HUES6 (cell line): ENCODE measurements at regions not wholly inside any gene's neighbourhood (a gene's known extent, or its start where the extent isn't known, plus 50 kb on each side); places are given as distances from the start of the nearest gene placed in this dataset.

Experiments
- H3K27ac ChIP-seq: 2 replicates; pipeline ENCODE4 v1.7.0; 2013; ENCODE audit warnings: low read depth, mild to moderate bottlenecking, low read length, inconsistent platforms
- H3K27me3 ChIP-seq: 2 replicates; pipeline ENCODE4 v1.6.1; 2013; ENCODE audit warnings: low read length; ENCODE audit not compliant: control insufficient read depth, insufficient read depth
- H3K36me3 ChIP-seq: 2 replicates; pipeline ENCODE4 v1.6.1; 2013; ENCODE audit warnings: low read length; ENCODE audit not compliant: control insufficient read depth, insufficient read depth
- H3K4me1 ChIP-seq: 2 replicates; pipeline ENCODE4 v1.6.1; 2013; ENCODE audit warnings: low read length; ENCODE audit not compliant: control insufficient read depth, insufficient read depth
- H3K4me3 ChIP-seq: 2 replicates; pipeline ENCODE4 v1.5.1; 2013; ENCODE audit warnings: low read depth, low read length
- H3K9ac ChIP-seq: one replicate; pipeline ENCODE4 v1.6.1; 2013; ENCODE audit warnings: mild to moderate bottlenecking, low read length
- H3K9me3 ChIP-seq: 2 replicates; pipeline ENCODE4 v1.6.1; 2013; ENCODE audit warnings: low read depth, low read length; ENCODE audit not compliant: control insufficient read depth, insufficient read depth

DNA sequence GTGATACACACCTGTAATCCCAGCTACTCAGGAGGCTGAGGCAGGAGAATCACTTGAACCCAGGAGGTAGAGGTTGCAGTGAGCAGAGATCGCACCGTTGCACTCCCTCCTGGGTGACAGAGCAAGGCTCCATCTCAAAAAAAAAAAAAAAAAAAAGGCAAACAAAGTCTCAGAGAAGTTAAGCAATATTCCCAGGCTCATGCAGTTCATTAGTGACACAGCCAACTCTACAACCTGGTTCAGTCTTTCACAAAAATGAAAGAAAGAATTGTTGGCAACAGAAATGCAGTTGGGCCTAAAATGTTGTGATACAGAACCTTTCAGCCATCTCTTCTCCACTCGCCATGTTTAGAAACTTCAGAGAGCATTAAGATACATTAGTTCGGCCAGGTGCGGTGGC lies 242.1 kb downstream of the LTN1 start:
- Histone ChIP-seq H3K4me1 (peaks cover 1% of the 10 kb centered on the region; the same call in 1 of the 2 replicates), H3K36me3 (no peaks in the 10 kb centered on the region), H3K27ac (no peak overlapping the region), H3K4me3 (no peak overlapping the region), H3K27me3 (no peaks in the 10 kb centered on the region), H3K9me3 (no peaks in the 10 kb centered on the region; the same call in 1 of the 2 replicates), H3K9ac (no peak overlapping the region)

DNA sequence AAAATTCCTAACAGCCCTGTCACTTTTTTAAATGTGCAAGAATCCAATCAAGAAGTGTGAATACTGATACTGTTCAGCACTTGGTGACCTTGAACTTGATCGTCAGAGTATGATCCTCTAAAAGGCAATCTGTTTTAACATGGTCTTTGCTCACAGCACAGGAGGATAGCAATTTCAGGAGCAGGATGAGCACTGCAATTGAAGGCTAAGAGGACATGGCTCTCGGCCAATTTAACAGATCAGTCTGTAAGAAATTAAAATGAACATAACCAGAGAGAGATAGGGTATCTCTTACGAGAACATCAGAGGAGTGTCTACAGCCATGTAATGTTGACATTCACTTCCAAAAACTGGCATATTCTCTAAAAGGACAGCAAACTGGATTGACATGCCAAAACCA lies 243.1 kb downstream of the LTN1 start:
- H3K4me3 ChIP-seq: no peak overlapping the region
- no peak overlapping the region for H3K9ac ChIP-seq

GRCh38 chr21:28747464-28747863 lies 245.2 kb downstream of the LTN1 start:
- H3K27me3 ChIP-seq: no peaks in the 10 kb centered on the region
- H3K27ac ChIP-seq: no peak overlapping the region
- no peaks in the 10 kb centered on the region for H3K36me3 ChIP-seq

More for the DNA sequence above, 243.1 kb downstream of the LTN1 start:
- H3K27me3 ChIP-seq: no peaks in the 10 kb centered on the region
- H3K27ac ChIP-seq: no peak overlapping the region
- H3K4me1 ChIP-seq: peaks cover 4% of the 10 kb centered on the region; the same call in 1 of the 2 replicates
- no peaks in the 10 kb centered on the region; the same call in 1 of the 2 replicates for H3K9me3 ChIP-seq
- H3K36me3 ChIP-seq: no peaks in the 10 kb centered on the region

GRCh38 chr21:28746166-28746565 lies 246.5 kb downstream of the LTN1 start:
- no peak overlapping the region for H3K9ac ChIP-seq
- H3K36me3 ChIP-seq: no peaks in the 10 kb centered on the region
- H3K27me3 ChIP-seq: no peaks in the 10 kb centered on the region
- H3K27ac ChIP-seq: no peak overlapping the region
- no peak overlapping the region for H3K4me3 ChIP-seq
- peaks cover 2% of the 10 kb centered on the region; the same call in 1 of the 2 replicates for H3K9me3 ChIP-seq
- H3K4me1 ChIP-seq: peaks cover 4% of the 10 kb centered on the region; the same call in 1 of the 2 replicates

More at GRCh38 chr21:28747464-28747863, 245.2 kb downstream of the LTN1 start:
- Histone ChIP-seq H3K4me3 (no peak overlapping the region), H3K9ac (no peak overlapping the region), H3K9me3 (peaks cover 2% of the 10 kb centered on the region; the same call in 1 of the 2 replicates), H3K4me1 (peaks cover 4% of the 10 kb centered on the region; the same call in 1 of the 2 replicates)

DNA sequence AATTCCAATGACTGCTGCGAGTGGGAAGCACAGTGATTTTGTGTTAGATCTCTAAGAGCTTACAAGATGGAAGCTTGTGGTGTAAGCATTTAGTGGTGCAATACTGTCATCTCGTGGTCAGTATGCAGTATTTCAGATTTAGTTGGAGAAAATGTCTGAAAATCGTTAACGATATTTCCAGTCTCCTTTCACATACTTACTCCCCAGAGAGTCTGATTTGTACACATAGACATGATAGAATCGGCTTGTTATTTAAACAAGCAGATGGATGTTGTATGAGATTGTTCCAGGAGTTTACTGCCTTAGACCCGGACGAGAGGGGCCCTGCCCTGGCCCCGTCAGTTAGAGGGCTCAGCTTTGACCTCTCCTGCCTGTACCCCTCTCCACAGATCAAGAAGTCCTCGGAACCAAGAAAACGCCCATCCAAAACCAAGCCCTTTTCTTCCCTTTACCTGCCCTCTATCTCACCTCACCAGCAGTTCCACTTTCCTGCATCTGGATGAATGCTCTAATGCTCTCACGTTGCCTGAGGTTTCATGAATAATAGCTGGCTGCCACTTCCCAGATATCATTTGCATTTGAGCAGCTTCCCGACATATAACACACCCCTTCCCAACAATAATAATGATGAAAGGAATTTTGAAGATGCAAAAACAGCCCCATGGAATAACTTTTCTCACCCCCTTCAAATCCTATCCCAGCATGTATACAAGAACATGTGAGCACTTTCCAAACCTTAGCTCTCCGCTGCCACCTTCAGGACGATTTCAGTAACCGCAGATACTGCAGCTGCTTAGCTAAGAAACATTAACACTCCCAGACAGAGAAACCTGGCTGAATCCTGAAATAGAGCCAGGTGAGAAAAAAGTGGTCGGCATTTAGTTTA lies 247.3 kb downstream of the LTN1 start:
- no peaks in the 10 kb centered on the region for H3K36me3 ChIP-seq
- no peak overlapping the region for H3K27ac ChIP-seq
- no peaks in the 10 kb centered on the region for H3K27me3 ChIP-seq
- peaks cover 4% of the 10 kb centered on the region; the same call in 1 of the 2 replicates for H3K4me1 ChIP-seq
- H3K9me3 ChIP-seq: peaks cover 2% of the 10 kb centered on the region; the same call in 1 of the 2 replicates
- peak overlapping the region; percentile 0 for H3K9ac ChIP-seq
- peak overlapping the region; percentile 44; the same call in 1 of the 2 replicates for H3K4me3 ChIP-seq

GRCh38 chr21:28743723-28744122 lies 249.0 kb downstream of the LTN1 start:
- H3K27ac ChIP-seq: no peak overlapping the region
- no peaks in the 10 kb centered on the region for H3K27me3 ChIP-seq
- peaks cover 14% of the 10 kb centered on the region; the same call in 1 of the 2 replicates for H3K4me1 ChIP-seq
- peaks cover 2% of the 10 kb centered on the region; the same call in 1 of the 2 replicates for H3K9me3 ChIP-seq
- no peak overlapping the region for H3K4me3 ChIP-seq
- H3K36me3 ChIP-seq: no peaks in the 10 kb centered on the region
- no peak overlapping the region for H3K9ac ChIP-seq

- Histone ChIP-seq H3K27me3 (no peaks in the 10 kb centered on the region), H3K27ac (no peak overlapping the region), H3K4me3 (no peak overlapping the region), H3K36me3 (no peaks in the 10 kb centered on the region), H3K9me3 (peaks cover 2% of the 10 kb centered on the region; the same call in 1 of the 2 replicates), H3K9ac (no peak overlapping the region), H3K4me1 (peaks cover 20% of the 10 kb centered on the region; the same call in 1 of the 2 replicates)
Measured at GRCh38 chr21:28742527-28742926, 250.2 kb downstream of the LTN1 start.

DNA sequence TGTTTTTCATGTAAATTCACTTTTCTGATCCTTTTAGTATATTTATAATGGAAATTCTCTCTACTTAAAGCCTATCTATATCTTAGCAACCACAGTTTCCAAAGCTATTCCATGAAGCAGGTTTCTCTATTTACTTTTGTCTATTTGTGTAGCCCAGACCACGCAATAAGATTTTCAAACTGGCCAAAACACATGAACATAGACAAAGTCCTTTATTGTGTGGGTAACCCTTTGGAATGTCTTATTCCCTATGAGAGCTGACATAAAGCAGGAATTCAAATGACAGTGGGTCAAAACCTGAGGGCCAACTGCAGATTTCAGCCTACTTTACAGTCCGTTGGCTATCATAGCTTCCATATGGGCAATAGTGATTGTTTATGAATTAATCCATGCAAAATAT lies 252.6 kb downstream of the LTN1 start:
- Histone ChIP-seq H3K4me3 (no peak overlapping the region), H3K4me1 (peaks cover 15% of the 10 kb centered on the region; the same call in 1 of the 2 replicates), H3K36me3 (no peaks in the 10 kb centered on the region), H3K9ac (no peak overlapping the region), H3K27ac (no peak overlapping the region), H3K9me3 (peaks cover 2% of the 10 kb centered on the region; the same call in 1 of the 2 replicates), H3K27me3 (no peaks in the 10 kb centered on the region)

GRCh38 chr21:28738882-28739281 lies 253.8 kb downstream of the LTN1 start:
- no peak overlapping the region for H3K4me3 ChIP-seq
- peaks cover 15% of the 10 kb centered on the region; the same call in 1 of the 2 replicates for H3K4me1 ChIP-seq

GRCh38 chr21:28738420-28738704 lies 254.3 kb downstream of the LTN1 start:
- Histone ChIP-seq H3K4me1 (peaks cover 15% of the 10 kb centered on the region; the same call in 1 of the 2 replicates), H3K27me3 (no peaks in the 10 kb centered on the region), H3K4me3 (no peak overlapping the region), H3K36me3 (no peaks in the 10 kb centered on the region), H3K27ac (no peak overlapping the region), H3K9me3 (no peaks in the 10 kb centered on the region), H3K9ac (no peak overlapping the region)

More at GRCh38 chr21:28738882-28739281, 253.8 kb downstream of the LTN1 start:
- H3K9me3 ChIP-seq: peaks cover 2% of the 10 kb centered on the region; the same call in 1 of the 2 replicates
- no peaks in the 10 kb centered on the region for H3K36me3 ChIP-seq
- H3K9ac ChIP-seq: no peak overlapping the region
- no peaks in the 10 kb centered on the region for H3K27me3 ChIP-seq
- H3K27ac ChIP-seq: no peak overlapping the region
